ENCODE measurements at regions not wholly inside any gene's neighbourhood (a gene's known extent, or its start where the extent isn't known, plus 50 kb on each side); places are given as distances from the start of the nearest gene placed in this dataset.

DNA sequence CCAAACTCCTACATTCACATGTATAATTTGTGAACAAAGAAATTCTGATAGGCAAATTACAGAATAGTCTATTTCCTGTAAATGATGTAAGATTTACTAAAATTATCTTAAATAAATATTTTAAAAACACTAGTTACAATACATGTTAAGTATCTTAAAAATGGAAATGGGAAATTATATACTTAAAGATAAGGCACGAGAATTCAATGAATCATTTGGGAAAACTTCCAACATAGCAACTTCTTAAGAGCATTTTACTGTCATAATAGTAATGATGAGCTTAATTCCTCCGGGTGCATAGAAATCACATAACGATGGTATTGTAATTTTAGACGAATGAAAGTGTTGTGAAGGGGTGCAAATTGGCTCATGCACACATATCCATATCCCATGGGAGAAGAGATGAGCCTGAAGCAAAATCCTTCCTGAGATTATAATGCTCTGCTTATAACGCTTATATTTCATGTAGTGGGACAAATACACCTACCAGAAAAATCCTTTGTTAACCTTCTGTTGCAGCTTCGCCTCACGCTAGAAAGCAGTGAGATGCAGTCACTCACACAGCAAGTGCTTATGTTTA lies 873.5 kb downstream of the PDHA2 start:
- DNase-seq (ENCODE audit: extremely low read depth, insufficient read length): no peak
- no peaks in the 10 kb centered on the region for H3K27me3 ChIP-seq (replicated peaks; ENCODE audit: control insufficient read depth, insufficient read depth, low read length)
- no peak overlapping the region for H3K4me3 ChIP-seq (replicated peaks; ENCODE audit: low read depth, low read length)
- no peaks in the 10 kb centered on the region for H3K36me3 ChIP-seq (ENCODE audit: control insufficient read depth, insufficient read depth, low read length)
- TF ChIP-seq, protein P1, sequence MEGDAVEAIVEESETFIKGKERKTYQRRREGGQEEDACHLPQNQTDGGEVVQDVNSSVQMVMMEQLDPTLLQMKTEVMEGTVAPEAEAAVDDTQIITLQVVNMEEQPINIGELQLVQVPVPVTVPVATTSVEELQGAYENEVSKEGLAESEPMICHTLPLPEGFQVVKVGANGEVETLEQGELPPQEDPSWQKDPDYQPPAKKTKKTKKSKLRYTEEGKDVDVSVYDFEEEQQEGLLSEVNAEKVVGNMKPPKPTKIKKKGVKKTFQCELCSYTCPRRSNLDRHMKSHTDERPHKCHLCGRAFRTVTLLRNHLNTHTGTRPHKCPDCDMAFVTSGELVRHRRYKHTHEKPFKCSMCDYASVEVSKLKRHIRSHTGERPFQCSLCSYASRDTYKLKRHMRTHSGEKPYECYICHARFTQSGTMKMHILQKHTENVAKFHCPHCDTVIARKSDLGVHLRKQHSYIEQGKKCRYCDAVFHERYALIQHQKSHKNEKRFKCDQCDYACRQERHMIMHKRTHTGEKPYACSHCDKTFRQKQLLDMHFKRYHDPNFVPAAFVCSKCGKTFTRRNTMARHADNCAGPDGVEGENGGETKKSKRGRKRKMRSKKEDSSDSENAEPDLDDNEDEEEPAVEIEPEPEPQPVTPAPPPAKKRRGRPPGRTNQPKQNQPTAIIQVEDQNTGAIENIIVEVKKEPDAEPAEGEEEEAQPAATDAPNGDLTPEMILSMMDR (IDR thresholded peaks at IDR 0.05; ENCODE audit: insufficient read depth, low read length, poor library complexity, severe bottlenecking): no peak

DNA sequence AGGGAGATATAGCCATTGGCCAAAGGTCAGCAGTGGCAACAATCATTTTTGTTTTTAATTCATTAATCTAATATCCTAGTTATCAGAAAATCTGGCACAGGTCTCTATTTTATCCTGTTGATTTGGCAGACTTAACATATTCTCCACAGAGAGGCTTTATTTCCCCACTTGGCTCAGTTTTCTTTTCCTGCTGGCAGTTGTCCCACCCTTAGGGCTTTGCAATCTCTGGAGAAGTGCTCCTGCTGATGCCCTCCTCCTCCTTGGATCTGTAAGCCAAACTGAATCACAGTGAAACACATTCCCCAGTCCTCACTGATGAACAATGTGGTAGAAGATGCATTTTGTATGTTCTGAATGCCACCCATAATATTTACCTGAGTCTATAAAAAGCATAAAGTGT lies 889.7 kb downstream of the PDHA2 start:
- H3K27me3 ChIP-seq (replicated peaks; ENCODE audit: control insufficient read depth, insufficient read depth, low read length): no peaks in the 10 kb centered on the region
- DNase-seq (ENCODE audit: extremely low read depth, insufficient read length): no peak

DNA sequence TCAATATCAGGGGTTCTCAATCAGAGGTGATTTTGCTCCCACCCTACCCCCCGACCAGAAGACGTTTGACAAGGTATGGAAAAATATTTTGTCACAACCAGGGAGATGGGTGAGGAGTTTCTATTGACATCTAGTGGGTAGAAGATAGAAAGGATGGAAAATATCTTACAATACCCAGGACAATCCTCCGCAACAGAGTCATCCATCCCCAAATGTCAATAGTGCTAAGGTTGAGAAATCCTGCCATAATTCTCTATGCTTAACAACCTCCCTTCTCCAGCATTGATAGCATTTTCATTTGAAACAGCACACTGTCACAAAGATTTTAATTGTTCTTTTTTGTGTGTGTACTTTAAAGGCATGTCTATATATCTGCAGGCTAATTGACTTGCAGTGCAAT lies 890.5 kb downstream of the PDHA2 start:
- Histone ChIP-seq H3K36me3 (ENCODE audit: control insufficient read depth, insufficient read depth, low read length) (no peaks in the 10 kb centered on the region), H3K27me3 (replicated peaks; ENCODE audit: control insufficient read depth, insufficient read depth, low read length) (no peaks in the 10 kb centered on the region), H3K4me3 (replicated peaks; ENCODE audit: low read depth, low read length) (no peak overlapping the region)
- DNase-seq (ENCODE audit: extremely low read depth, insufficient read length): no peak
- TF ChIP-seq, protein P1 (IDR thresholded peaks at IDR 0.05; ENCODE audit: insufficient read depth, low read length, poor library complexity, severe bottlenecking): no peak

More for the DNA sequence above, 889.7 kb downstream of the PDHA2 start:
- Histone ChIP-seq H3K36me3 (ENCODE audit: control insufficient read depth, insufficient read depth, low read length) (no peaks in the 10 kb centered on the region), H3K4me3 (replicated peaks; ENCODE audit: low read depth, low read length) (no peak overlapping the region)
- TF ChIP-seq, protein P1 (IDR thresholded peaks at IDR 0.05; ENCODE audit: insufficient read depth, low read length, poor library complexity, severe bottlenecking): no peak

DNA sequence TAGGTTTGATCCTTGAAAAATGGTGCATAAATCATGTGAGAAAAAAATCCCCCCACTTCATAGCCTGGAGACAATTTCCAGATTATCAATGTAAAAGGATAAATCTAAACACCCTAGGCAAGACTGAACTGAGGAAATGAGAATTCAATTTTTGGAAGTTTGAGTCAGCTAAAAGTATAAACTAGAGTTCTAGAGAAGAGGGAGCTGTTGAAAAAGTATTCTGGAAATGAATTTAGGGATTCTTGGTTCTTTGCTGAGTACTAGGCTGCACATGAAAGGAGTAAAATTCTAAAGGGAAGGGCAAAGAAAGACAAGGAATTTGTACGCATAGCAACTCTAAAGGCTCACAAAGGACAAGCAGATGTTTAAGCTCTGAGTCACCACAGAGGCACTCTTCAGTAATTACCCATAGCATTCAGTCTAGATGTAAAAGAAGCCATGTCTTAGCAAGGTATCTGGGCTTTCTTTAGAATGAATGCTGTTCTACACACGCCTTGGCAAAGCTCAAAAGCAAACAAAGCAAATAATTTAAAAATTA lies 896.5 kb downstream of the PDHA2 start:
- DNase-seq (ENCODE audit: extremely low read depth, insufficient read length): no peak
- Histone ChIP-seq H3K36me3 (ENCODE audit: control insufficient read depth, insufficient read depth, low read length) (no peaks in the 10 kb centered on the region), H3K4me3 (replicated peaks; ENCODE audit: low read depth, low read length) (no peak overlapping the region), H3K27me3 (replicated peaks; ENCODE audit: control insufficient read depth, insufficient read depth, low read length) (no peaks in the 10 kb centered on the region)
- TF ChIP-seq, protein P1 (IDR thresholded peaks at IDR 0.05; ENCODE audit: insufficient read depth, low read length, poor library complexity, severe bottlenecking): no peak

DNA sequence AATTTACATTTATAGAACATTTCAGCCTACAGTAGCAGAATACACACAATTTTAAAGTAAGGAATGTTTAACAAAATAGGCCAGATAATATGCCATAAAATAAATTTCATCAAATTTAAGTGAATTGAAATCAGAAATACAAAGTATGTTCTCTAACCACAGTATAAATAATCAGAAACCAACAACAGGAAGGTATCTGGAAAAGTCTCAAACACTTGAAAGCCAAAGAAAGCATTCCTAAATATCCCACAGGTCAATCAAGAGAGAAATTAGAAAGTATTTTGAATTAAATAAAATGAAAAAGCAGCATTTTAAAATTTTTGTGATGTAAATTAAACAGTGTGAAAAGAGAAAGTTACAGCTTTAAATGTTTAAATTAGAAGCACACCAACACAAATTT lies 899.2 kb downstream of the PDHA2 start:
- TF ChIP-seq, protein P1 (IDR thresholded peaks at IDR 0.05; ENCODE audit: insufficient read depth, low read length, poor library complexity, severe bottlenecking): no peak
- Histone ChIP-seq H3K4me3 (replicated peaks; ENCODE audit: low read depth, low read length) (no peak overlapping the region), H3K36me3 (ENCODE audit: control insufficient read depth, insufficient read depth, low read length) (no peaks in the 10 kb centered on the region), H3K27me3 (replicated peaks; ENCODE audit: control insufficient read depth, insufficient read depth, low read length) (no peaks in the 10 kb centered on the region)
- no peak for DNase-seq (ENCODE audit: extremely low read depth, insufficient read length)

Measured in GM06990 (cell line).